GM12864 (cell line): ENCODE measurements at regions not wholly inside any gene's neighbourhood (a gene's known extent, or its start where the extent isn't known, plus 50 kb on each side); places are given as distances from the start of the nearest gene placed in this dataset.

ENCODE experiments used
- DNase-seq: peaks from one replicate; pipeline ENCODE4 v3.0.0-alpha.2; 2011; ENCODE audit warnings: low read depth
- H3K4me3 ChIP-seq: 2 replicates; pipeline ENCODE4 v1.5.1; 2011; ENCODE audit warnings: mild to moderate bottlenecking, low read depth, low read length, control low read depth
- TF ChIP-seq, protein P1 (sequence below): IDR thresholded peaks from 2 replicates; pipeline ENCODE4 v1.5.1; 2011; ENCODE audit warnings: low read depth, mild to moderate bottlenecking, moderate library complexity, low read length, control low read depth, inconsistent platforms; ENCODE audit errors: missing control alignments

DNA sequence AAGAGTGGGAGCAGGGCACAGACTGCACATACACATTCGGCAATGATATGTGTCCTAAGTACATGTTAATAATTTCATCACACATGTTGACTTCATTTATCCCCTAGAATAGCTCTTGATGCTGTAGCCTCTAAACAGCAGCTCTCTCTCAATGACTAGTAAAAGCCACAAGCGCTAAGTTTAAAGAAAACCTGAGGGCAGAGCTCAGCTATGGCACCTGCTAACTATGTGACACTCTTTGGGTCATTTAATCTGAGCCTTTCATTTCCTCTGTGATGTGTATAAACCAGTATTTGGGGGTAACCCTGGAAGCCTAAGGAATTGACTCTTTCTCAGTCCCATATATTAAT lies 140.6 kb upstream of the MOCS2 start:
- H3K4me3 ChIP-seq = no peak overlapping the region
- no peak for DNase-seq
- TF ChIP-seq, protein P1, sequence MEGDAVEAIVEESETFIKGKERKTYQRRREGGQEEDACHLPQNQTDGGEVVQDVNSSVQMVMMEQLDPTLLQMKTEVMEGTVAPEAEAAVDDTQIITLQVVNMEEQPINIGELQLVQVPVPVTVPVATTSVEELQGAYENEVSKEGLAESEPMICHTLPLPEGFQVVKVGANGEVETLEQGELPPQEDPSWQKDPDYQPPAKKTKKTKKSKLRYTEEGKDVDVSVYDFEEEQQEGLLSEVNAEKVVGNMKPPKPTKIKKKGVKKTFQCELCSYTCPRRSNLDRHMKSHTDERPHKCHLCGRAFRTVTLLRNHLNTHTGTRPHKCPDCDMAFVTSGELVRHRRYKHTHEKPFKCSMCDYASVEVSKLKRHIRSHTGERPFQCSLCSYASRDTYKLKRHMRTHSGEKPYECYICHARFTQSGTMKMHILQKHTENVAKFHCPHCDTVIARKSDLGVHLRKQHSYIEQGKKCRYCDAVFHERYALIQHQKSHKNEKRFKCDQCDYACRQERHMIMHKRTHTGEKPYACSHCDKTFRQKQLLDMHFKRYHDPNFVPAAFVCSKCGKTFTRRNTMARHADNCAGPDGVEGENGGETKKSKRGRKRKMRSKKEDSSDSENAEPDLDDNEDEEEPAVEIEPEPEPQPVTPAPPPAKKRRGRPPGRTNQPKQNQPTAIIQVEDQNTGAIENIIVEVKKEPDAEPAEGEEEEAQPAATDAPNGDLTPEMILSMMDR = no peak

GRCh38 chr5:53253421-53253871 lies 143.9 kb upstream of the MOCS2 start:
- no peak overlapping the region for H3K4me3 ChIP-seq
- TF ChIP-seq, protein P1 = no peak
- DNase-seq = no peak

DNA sequence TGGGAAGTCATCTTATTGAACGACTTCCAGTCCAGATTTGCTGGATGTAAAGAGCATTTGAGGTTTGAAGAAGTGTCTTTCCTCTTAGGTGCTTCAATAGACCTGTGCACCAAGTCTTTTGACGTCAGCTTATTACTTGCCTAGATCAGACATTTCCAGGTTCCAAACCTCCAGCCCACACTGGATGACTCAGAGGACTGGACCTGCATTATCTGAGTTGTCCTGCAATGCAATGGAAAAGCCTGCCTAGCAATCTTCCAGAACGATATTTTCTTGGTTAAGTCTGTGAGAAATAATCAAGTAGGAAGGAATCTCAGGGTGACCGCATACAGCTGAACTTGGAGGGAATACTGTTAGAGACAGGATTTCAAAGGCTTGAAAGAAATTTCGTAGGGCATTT lies 147.2 kb upstream of the MOCS2 start:
- DNase-seq = no peak
- no peak overlapping the region for H3K4me3 ChIP-seq
- TF ChIP-seq, protein P1 = no peak

DNA sequence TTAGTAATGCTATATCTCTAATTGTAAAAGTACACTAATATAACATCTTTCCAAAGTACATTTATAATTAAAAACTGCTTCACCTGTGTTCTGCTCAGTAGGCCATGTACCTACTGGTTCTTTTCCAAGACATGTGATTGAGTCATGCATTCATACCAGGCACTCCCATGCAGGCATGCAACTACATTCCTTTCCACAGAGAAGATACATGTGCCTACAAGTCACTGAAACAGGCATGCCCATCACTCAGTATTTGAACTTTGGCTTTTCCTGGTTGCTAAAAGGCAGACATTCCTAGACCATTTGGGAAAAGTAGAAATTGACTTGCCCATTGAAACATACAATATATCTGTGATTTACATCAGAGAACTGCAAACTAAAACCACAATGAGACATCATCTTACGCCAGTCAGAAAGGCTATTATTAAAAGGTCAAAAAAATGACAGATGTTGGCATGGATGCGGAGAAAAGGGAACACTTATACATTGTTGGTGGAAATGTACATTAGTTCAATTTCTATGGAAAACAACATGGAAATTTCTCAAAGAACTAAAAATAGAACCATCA lies 148.3 kb upstream of the MOCS2 start:
- no peak for DNase-seq
- TF ChIP-seq, protein P1 = no peak
- H3K4me3 ChIP-seq = no peak overlapping the region

- H3K4me3 ChIP-seq = no peak overlapping the region
- TF ChIP-seq, protein P1 = no peak
- DNase-seq = no peak
Measured at GRCh38 chr5:53259176-53259575, 149.6 kb upstream of the MOCS2 start.

- TF ChIP-seq, protein P1 = no peak
- DNase-seq = no peak
- H3K4me3 ChIP-seq = no peak overlapping the region
Measured at GRCh38 chr5:53260446-53260845, 150.9 kb upstream of the MOCS2 start.

DNA sequence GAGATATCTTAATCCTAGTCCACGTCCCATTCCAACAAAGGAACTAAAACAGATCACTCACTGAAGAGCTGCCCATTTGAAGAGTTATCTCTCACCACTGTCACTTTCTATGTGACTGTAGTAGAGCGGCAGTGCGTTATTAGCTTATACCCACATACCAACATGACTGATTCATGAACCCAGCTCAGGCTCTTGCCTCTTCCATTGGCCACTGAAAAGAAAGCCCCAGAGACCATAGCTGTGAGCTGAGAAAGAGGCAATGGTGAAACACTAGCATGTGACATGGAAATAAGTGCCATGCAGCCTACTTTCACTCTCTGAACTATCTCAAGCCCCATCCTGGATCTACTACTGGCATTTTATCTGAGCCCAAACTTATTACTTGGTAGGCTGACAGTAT lies 151.7 kb upstream of the MOCS2 start:
- TF ChIP-seq, protein P1 = no peak
- DNase-seq = no peak
- no peak overlapping the region for H3K4me3 ChIP-seq
